Hematopoietic multipotent progenitor cell treated with erythropoietin and hydrocortisone succinate and interleukin-3 and kit ligand, for 17 days (in vitro differentiated cells): ENCODE measurements at regions not wholly inside any gene's neighbourhood (a gene's known extent, or its start where the extent isn't known, plus 50 kb on each side); places are given as distances from the start of the nearest gene placed in this dataset.
"Not testable (repeated sequence)": the region's sequence is repeated elsewhere in the genome, so short reads cannot be mapped to it uniquely, and the experiment has no call there.

Source experiments
- DNase-seq: peaks from one replicate; pipeline ENCODE4 v3.0.0-alpha.2; 2015; ENCODE audit warnings: low spot score

DNA sequence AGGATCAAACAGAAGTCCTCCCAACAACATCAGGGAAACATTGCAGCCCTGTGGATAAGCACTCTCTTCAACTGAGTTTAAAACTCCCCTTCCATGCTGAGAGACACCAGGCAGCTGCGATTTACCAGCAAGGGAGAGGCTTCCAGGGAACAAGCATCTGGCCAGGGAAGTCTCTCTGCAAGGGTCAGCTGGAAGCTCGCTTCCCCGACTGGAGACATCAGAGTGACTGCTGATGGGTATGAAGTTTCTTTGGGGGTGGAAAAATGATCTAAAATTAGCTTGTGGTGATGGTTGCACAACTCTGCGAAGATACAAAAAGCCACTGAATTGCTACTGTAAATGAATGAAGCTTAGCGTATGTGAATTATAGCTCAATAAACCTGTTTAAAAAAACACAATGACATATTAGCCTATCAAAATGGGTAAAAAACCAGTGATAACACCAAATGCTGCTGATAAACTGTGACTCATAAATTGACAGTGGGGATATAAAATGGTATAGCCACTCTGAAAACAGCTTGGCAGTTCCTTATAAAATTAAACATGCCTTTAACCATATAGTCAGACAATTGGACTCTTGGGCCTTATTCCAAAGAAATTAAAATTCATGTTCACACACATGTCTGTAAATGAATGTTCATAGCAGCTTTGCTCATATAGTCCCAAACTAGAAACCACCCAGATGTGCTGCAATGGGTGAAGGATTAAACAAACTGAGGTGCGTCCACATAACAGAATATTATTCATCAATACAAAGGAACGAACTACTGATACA is 1082.0 kb downstream of the SOCS6 start:
- no peak for DNase-seq

DNA sequence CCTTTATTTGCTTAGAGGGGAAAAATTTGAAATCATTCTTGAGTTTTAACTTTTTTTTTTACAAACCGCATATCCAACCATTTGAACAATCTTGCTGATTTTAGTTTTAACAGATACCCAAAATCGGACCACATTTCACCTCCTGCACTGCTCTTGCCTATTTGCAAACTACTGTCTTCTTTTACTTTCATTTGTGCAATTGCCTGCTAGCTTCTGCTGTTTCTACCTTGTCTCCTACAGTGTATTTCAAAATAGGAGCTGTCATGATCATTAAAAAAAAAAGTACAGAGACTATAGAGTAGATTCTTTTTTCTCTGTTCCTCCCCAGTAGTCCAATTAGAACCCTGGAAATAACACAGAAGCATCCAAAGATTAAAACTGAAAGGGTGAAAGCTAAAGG is 1081.2 kb downstream of the SOCS6 start:
- DNase-seq: no peak

GRCh38 chr18:71362140-71362539 is 1073.3 kb downstream of the SOCS6 start:
- no peak for DNase-seq

DNA sequence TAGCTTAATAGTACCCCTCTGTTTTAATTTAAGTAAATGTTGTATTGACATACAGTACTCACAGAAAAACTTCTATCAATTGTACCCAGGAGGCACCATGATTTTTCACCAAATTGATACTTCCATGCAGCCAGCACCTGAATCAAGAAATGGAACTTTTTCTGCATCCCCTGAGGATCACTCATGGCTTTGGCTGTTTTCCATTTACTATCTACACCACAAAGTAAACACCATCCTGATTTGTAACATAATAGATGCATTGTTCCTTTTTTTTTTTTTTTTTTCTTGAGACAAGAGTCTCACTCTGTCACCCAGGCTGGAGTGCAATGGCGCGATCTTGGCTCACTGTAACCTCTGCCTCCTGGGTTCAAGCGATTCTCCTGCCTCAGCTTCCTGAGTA is 1066.8 kb downstream of the SOCS6 start:
- DNase-seq: not testable (repeated sequence)

GRCh38 chr18:71352618-71353017 is 1063.8 kb downstream of the SOCS6 start:
- DNase-seq: no peak

DNA sequence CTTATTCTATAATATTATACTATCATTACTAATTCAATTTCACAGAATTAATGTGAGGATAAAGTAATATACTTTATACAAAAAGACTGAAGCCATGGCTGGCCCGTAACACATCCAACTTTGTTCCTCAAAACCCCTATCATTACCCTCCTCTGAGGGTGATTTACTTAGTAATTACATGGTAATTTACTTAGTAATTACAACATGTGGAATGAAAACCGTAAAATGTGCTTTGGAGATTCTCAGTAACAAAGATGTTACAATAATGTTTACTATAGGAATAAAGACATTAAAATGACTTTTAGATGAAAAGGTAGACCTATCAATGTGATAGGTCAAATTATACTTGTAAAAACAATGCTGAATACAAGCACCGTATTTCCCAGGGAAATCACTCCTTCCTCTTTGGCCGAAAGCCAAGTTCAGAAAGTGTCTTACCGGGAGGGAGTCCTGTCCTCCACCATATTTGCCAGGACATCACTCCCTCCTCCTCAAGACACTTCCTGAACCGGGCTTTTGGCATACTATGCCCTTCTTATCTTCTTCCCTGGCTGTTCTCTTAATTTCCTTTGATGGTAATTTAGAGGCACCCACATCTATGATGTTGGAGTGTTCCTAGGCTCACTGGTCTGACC is 1047.8 kb downstream of the SOCS6 start:
- no peak for DNase-seq

GRCh38 chr18:71329563-71329962 is 1040.7 kb downstream of the SOCS6 start:
- no peak for DNase-seq

DNA sequence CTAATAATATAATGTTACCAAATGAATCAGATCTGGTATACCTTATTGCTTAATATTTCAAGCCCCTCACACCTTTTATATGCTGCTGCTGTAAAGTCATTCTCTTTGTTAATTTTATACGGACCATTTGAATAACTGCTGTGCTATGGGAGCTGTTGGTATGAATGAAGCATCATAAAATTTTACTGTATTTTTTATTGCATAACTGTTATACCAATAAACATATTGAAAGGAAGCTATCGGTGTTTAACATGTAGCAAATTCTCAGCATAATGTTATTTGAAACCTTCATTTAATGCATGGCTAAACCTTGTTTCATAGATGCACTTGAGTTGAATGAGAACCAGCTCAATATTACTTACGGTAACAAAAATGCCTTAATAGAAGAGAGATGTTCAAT is 1040.3 kb downstream of the SOCS6 start:
- DNase-seq: no peak

DNA sequence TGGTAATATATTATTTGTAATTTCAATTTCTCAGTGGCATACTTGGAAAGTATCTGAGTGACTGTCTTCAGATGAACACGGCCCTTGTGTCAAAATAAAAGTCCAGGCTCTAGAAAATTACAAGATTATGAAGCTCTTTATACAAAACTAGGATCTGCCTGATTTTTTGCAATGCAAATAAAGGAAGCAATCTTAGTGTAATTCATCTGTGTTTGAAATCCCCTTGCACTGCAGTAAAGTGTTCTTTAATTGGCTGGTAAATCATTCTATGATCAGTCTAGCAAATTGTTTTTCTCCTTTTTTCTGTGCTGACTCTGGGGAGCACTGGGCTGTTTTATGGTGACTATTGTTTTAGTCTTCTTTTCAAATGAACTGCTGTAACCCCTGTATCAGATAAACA is 1039.0 kb downstream of the SOCS6 start:
- DNase-seq: no peak

GRCh38 chr18:71327441-71327840 is 1038.6 kb downstream of the SOCS6 start:
- DNase-seq: no peak

DNA sequence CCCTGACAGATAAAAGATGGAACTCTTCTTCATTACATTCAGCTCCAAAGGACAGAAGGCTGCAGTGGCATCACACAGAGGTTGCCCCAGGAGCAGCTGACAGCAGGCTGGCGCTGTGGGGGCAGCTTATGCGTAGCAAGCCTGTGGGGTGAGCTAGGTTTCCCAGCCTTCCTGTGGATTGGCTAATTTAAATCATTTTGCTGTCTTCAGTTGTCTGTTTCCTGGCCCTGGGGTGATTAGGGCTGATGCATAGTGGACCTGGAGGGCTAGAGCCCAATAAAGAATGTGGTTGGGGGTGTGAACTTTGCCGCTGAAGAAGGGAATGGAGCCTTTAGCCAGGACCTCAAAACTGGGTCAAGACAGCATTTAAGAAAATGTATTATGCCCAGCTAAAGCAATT is 1038.0 kb downstream of the SOCS6 start:
- DNase-seq: no peak

GRCh38 chr18:71324356-71324755 is 1035.5 kb downstream of the SOCS6 start:
- DNase-seq: no peak

- DNase-seq: no peak
Observed at GRCh38 chr18:71322201-71322600, 1033.4 kb downstream of the SOCS6 start.

DNA sequence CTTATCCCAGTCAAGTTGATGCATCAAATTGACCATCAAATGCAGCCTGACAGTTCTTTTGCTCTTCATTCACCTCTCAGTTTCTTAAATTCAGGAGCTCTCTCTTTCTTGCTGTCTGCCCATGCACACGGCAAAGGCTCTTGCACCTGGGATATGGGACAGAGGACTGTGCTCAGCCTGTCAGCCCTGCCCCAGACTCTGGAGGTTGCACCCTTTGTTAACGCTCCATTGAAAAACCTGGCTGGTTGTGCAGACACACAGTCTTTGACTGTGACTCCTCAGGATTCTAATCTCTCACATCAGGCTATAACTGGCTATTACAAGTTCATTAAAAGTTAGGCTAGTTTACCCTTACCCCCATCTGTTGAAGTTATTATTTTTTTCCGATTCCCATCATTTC is 1032.5 kb downstream of the SOCS6 start:
- no peak for DNase-seq

DNA sequence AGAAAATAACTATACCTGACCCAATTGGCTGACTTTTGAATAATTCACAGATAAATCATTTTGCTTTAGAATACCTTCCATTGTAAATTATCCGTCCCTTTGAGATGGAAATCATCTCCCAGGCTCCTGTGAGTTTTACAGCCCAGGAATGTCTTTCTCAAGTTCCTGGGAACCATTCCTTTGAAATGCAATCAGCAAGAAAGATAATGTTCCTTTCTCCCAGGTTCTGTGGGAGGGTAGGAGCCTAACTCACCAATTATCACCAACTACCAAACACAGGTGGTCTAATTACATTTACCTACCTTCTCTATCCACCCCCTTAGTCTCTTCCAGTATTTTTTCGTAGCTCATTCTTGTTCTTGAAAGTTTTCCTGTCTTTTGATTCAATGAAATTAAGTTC is 1016.0 kb downstream of the SOCS6 start:
- no peak for DNase-seq

- not testable (repeated sequence) for DNase-seq
Observed at GRCh38 chr18:71303743-71304142, 1014.9 kb downstream of the SOCS6 start.

DNA sequence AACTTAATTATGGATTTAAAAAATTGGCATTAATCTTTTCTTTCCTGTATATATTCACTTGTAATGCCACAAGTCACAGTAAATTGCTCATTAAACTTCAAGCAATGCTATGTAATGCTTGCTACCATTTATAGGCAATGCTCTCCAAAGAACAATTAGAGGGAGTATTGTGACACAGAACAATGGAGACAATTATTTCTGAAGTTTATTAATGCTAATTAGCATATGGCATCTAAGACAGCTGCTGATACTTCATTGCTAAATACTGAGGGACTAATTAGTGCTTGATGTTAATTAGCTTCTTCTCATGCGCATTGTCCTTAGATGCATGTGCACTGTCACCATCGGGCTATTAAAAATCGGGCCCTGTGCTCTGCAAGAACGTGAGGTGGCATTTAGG is 1012.8 kb downstream of the SOCS6 start:
- no peak for DNase-seq

- not testable (repeated sequence) for DNase-seq
Observed at GRCh38 chr18:71294201-71294600, 1005.4 kb downstream of the SOCS6 start.

GRCh38 chr18:71293322-71293721 is 1004.5 kb downstream of the SOCS6 start:
- no peak for DNase-seq

DNA sequence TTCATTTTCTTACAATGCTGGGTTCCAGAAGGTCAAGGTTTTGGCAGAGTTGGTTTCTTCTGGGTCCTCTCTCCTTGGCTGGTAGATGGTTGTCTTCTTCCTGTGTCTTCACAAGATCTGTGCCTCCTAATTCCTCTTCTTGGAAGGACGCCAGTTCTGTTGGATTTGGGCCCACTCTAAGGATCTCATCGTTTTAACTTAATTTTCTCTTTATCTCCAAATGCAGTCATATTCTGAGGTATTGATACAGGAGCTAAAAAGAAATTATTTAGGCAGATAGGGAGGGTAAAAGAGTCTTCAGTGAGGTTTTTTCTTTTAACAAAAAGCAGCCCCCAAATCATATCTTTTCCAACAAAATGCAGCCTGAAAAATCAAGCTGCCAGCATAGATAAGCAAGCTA is 998.4 kb downstream of the SOCS6 start:
- no peak for DNase-seq

- DNase-seq: no peak
Observed at GRCh38 chr18:71252351-71252865, 963.6 kb downstream of the SOCS6 start.

- no peak for DNase-seq
Observed at GRCh38 chr18:71250191-71250590, 961.3 kb downstream of the SOCS6 start.

GRCh38 chr18:71249791-71250190 is 960.9 kb downstream of the SOCS6 start:
- no peak for DNase-seq

GRCh38 chr18:71242981-71243380 is 954.1 kb downstream of the SOCS6 start:
- DNase-seq: no peak
